ENCODE measurements at regions not wholly inside any gene's neighbourhood (a gene's known extent, or its start where the extent isn't known, plus 50 kb on each side); places are given as distances from the start of the nearest gene placed in this dataset.

DNA sequence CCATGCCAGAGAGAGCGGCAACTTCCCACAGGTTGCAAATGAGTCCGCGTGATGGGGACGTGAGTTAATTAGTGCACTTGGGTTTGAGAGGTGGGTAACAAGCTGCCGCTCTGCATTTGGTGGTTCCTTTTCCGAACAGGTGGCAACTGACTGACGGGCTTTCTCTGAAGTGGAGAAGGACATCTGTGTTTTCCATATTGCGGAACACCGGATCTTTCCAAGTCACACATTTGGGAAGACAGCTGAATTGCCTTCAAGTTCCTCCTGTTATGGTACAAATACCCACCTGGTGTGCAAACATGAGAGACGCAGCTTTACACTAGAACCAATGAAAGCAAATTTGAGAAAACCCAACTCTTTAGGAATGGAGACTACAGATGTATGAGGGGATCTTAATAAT lies 451.3 kb upstream of the ZFHX3 start:
- WGBS, 3 donors = 77 to 82% (median 82%) methylated on average over 10 of the region's 10 CpGs
- DNase-seq (no peak), ATAC-seq (no peak)
- Histone ChIP-seq H3K36me3 (ENCODE audit: insufficient read depth in 1 of 2, low read depth in 1 of 2) (no peaks in the 10 kb centered on the region), H3K4me3 (no peak overlapping the region), H3K27ac (no peak overlapping the region), H3K9me3 (no peaks in the 10 kb centered on the region), H3K4me1 (no peaks in the 10 kb centered on the region), H3K27me3 (ENCODE audit: insufficient read depth in 3 of 3, low read length in 2 of 3) (no peaks in the 10 kb centered on the region)
- intact Hi-C loops (cut with DNase I) = no loop called here
- TF ChIP-seq, protein P1, sequence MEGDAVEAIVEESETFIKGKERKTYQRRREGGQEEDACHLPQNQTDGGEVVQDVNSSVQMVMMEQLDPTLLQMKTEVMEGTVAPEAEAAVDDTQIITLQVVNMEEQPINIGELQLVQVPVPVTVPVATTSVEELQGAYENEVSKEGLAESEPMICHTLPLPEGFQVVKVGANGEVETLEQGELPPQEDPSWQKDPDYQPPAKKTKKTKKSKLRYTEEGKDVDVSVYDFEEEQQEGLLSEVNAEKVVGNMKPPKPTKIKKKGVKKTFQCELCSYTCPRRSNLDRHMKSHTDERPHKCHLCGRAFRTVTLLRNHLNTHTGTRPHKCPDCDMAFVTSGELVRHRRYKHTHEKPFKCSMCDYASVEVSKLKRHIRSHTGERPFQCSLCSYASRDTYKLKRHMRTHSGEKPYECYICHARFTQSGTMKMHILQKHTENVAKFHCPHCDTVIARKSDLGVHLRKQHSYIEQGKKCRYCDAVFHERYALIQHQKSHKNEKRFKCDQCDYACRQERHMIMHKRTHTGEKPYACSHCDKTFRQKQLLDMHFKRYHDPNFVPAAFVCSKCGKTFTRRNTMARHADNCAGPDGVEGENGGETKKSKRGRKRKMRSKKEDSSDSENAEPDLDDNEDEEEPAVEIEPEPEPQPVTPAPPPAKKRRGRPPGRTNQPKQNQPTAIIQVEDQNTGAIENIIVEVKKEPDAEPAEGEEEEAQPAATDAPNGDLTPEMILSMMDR (IDR thresholded peaks at IDR 0.05) = no peak

DNA sequence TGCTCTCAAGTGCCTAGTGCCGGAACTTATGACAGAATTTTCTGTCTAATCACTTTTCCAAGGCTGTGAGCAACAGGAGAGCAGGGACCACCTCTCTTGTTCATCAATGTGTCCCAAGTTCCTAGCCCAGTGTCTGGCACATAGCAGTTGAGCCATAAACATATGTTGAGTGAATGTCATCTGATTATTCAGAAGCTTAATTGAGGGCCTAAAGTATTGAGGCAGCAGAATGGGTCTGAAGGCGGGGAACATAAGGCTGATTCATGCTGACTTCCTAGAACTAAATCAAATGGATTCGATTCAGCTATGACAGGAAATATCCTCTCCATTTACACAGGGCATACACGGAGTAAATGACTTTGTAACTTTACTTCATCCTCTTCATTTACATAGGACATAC lies 438.0 kb upstream of the ZFHX3 start:
- H3K9me3 ChIP-seq = no peaks in the 10 kb centered on the region
- H3K27ac ChIP-seq = no peak overlapping the region
- no peak for ATAC-seq
- H3K4me1 ChIP-seq = no peaks in the 10 kb centered on the region
- 55 to 57% (median 56%) methylated on average over 4 of the region's 4 CpGs for WGBS, 3 donors
- no peak overlapping the region for H3K4me3 ChIP-seq
- TF ChIP-seq, protein P1 (IDR thresholded peaks at IDR 0.05) = no peak
- no peaks in the 10 kb centered on the region for H3K27me3 ChIP-seq (ENCODE audit: insufficient read depth in 3 of 3, low read length in 2 of 3)
- no peaks in the 10 kb centered on the region for H3K36me3 ChIP-seq (ENCODE audit: insufficient read depth in 1 of 2, low read depth in 1 of 2)
- DNase-seq = no peak
- intact Hi-C loops (cut with DNase I) = no loop called here

DNA sequence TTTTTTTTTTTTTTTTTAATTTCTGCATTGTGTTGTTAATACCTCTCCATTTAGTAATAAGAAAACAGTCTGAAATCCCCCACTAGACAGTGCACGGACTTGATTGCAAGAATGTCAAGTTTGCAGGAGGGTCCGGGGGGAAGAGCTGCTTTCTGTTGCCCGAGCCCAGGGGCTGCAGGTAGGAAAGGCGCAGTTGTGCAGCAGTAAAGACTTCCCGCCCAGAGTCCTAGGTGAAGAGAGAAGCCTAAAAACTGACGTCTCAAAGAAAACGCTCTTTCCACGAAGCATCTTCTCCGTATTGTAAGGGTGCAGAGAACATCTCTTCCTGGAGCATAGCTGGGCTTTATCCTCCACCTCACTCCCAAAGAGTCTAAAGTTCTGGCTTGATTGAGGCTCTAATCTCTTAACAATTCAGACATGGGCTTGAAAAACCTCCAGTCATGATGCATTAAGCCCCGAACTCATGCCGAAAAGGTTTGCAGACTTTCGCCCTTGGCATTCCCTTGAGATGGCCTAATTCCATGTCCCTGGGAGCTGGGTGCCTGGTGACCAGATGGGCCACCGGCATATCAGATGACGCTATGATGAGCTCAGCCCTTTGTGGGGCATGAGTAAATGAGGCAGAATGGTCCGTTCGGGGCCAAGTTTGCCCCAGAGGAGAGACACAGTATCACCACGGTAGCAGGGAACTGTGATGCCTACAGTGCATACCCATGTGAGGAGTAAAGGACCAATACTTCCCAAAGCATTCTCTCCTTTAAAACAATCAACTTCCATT lies 436.2 kb upstream of the ZFHX3 start:
- TF ChIP-seq, protein P1 (IDR thresholded peaks at IDR 0.05) = no peak
- no peaks in the 10 kb centered on the region for H3K4me1 ChIP-seq
- H3K9me3 ChIP-seq = no peaks in the 10 kb centered on the region
- H3K27ac ChIP-seq = no peak overlapping the region
- H3K36me3 ChIP-seq (ENCODE audit: insufficient read depth in 1 of 2, low read depth in 1 of 2) = no peaks in the 10 kb centered on the region
- peak in 3 of 4 donors; percentile 36 to 52 (median 45) for ATAC-seq
- DNase-seq = no peak
- no peak overlapping the region for H3K4me3 ChIP-seq
- intact Hi-C loops (cut with DNase I) = no loop called here
- H3K27me3 ChIP-seq (ENCODE audit: insufficient read depth in 3 of 3, low read length in 2 of 3) = no peaks in the 10 kb centered on the region
- 50 to 54% (median 50%) methylated on average over 17 of the region's 17 CpGs for WGBS, 3 donors

DNA sequence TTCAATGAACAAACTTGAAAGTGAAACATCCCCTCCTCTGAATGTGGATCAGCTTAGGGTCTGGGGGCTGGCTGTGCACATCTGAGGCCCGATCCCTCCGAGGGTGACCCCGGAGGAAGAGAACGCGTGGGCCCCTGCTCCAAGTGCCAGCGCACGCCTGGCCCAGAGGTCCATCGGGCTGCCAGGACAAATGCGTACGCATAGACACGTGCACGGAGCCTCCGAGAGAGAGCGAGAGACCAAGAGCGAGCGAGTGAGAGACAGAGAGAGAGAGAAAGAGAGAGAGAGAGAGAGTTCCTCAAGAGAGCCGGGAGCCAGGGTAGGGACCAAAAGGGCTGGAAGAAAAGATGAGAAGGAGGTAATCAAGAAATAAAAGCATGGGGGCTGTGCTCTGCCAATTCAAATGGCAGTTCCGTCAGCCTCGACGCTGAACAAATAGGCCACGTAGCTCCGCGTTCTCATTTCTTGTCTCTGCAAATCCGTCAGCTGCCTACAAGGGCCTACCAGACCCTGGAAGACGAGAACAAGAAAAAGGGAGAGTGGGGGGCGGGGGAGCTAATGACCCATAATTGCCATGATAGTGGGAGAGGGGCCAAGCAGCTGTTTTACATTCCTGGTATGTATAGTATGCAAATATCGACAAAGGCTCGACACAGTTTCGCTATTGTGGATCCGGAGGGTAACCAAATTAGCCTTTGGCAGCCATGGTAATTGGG lies 435.3 kb upstream of the ZFHX3 start:
- H3K9me3 ChIP-seq = no peaks in the 10 kb centered on the region
- peak overlapping the region; percentile 42 for H3K4me3 ChIP-seq
- ATAC-seq (peak in 2 of 4 donors; percentile 28 to 36), DNase-seq (no peak)
- no peaks in the 10 kb centered on the region for H3K36me3 ChIP-seq (ENCODE audit: insufficient read depth in 1 of 2, low read depth in 1 of 2)
- H3K4me1 ChIP-seq = no peaks in the 10 kb centered on the region
- intact Hi-C loops (cut with DNase I) = no loop called here
- 15 to 18% (median 17%) methylated on average over 30 of the region's 30 CpGs for WGBS, 3 donors
- TF ChIP-seq, protein P1 (IDR thresholded peaks at IDR 0.05) = no peak
- no peak overlapping the region for H3K27ac ChIP-seq
- no peaks in the 10 kb centered on the region for H3K27me3 ChIP-seq (ENCODE audit: insufficient read depth in 3 of 3, low read length in 2 of 3)

Data from psoas muscle (tissue), 7 donors.